Mucosa of descending colon (tissue), 3 donors: ENCODE measurements at regions not wholly inside any gene's neighbourhood (a gene's known extent, or its start where the extent isn't known, plus 50 kb on each side); places are given as distances from the start of the nearest gene placed in this dataset.
"Not testable (repeated sequence)": the region's sequence is repeated elsewhere in the genome, so short reads cannot be mapped to it uniquely, and the experiment has no call there.

Experiments used
- ATAC-seq: fragments of 200-7000 bp; cut with Tn5 transposase; one replicate; pipeline ENCODE4 v1.9.1; 2020; ENCODE audit warnings: mild to moderate bottlenecking, moderate library complexity
- DNase-seq, 3 donors: peaks; one replicate each; pipeline ENCODE4 v3.0.0-alpha.2; 2020
- H3K36me3 ChIP-seq: fragments of 200-600 bp; one replicate; pipeline ENCODE4 v1.8.0; 2021; ENCODE audit warnings: low read depth, mild to moderate bottlenecking
- H3K4me1 ChIP-seq: fragments of 200-600 bp; one replicate; pipeline ENCODE4 v1.8.0; 2021; ENCODE audit warnings: low read depth, mild to moderate bottlenecking
- H3K4me3 ChIP-seq: fragments of 200-600 bp; one replicate; pipeline ENCODE4 v1.8.0; 2021; ENCODE audit warnings: mild to moderate bottlenecking
- H3K9me3 ChIP-seq: fragments of 200-600 bp; one replicate; pipeline ENCODE4 v1.8.0; 2021; ENCODE audit warnings: mild to moderate bottlenecking
- CTCF ChIP-seq: fragments of 200-600 bp; IDR thresholded peaks from one replicate; pipeline ENCODE4 v1.8.0; 2022; ENCODE audit warnings: antibody characterized with exemption, mild to moderate bottlenecking
- intact Hi-C, 2 donors: fragments of 100-400 bp; cut with DNase I in 1 of 2; cut with micrococcal nuclease in 1 of 2; formaldehyde crosslinking; loops; one replicate each; pipeline versions ENCODE4 v1.11.0 to v1.11.1; 2022; cut with DNase I, micrococcal nuclease
- donor health status: DM: no; HTN: no; CAD: no; lungs with moderate emphysema.
- donor health status: DM: no; HTN: no; CAD: no.
- donor health status: DM: no; HTN: yes; CAD: no.

DNA sequence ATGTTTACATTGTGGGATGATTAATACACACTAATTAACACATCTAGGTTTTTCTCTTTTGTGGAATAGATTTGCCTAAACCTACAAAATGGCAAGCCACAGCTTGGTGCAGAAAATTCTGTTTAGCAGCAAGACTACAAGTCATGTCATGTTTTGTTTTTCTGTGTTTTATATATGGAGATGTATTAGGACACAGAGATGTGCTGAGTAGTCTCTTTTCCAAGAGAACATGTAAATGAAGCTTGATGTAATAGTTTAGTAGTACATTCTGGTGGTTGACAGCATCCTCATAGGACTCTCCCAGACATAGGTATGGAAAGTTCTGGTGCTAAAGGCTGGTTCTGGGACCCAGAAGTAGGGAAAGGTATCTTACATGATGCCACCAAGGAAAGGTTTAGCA, 1345.4 kb downstream of the CDH11 start:
- Histone ChIP-seq H3K36me3 (no peaks in the 10 kb centered on the region), H3K9me3 (no peaks in the 10 kb centered on the region), H3K4me3 (no peak overlapping the region), H3K4me1 (no peaks in the 10 kb centered on the region)
- DNase-seq: no peak
- ATAC-seq: no peak
- intact Hi-C loops: loop anchor here in 1 of 2 donors (10.0 kb wide), 1 partner anchor 58 kb away; no protein-coding TSS in a partner anchor
- no peak for TF ChIP-seq CTCF

GRCh38 chr16:63776034-63776433, 1345.8 kb downstream of the CDH11 start:
- no peaks in the 10 kb centered on the region for H3K36me3 ChIP-seq
- intact Hi-C loops: loop anchor here in 1 of 2 donors (10.0 kb wide), 1 partner anchor 59 kb away; no protein-coding TSS in a partner anchor
- no peak for DNase-seq
- no peaks in the 10 kb centered on the region for H3K4me1 ChIP-seq
- no peak for TF ChIP-seq CTCF
- ATAC-seq: no peak
- no peaks in the 10 kb centered on the region for H3K9me3 ChIP-seq
- H3K4me3 ChIP-seq: no peak overlapping the region

DNA sequence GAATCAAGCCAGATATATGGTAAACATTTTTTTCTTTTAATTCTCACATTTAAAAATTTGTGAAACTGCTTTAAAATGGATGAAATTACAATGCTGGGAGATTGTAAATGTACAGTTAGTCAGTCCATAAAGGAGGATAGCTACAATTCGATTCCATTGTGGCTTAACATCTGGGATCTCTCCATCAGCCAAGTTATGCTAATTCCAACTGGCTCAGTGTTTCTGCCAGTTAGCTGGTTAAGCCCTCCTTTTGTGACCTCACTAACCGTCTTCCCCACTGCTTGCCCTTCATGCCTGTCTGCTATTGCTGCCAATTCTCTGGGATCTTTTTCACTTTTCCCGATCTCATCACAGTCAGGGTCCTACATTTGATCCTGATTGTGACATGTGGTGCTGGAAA, 1347.6 kb downstream of the CDH11 start:
- Histone ChIP-seq H3K4me3 (no peak overlapping the region), H3K4me1 (no peaks in the 10 kb centered on the region), H3K36me3 (no peaks in the 10 kb centered on the region), H3K9me3 (no peaks in the 10 kb centered on the region)
- DNase-seq (no peak), ATAC-seq (no peak)
- no peak for TF ChIP-seq CTCF
- intact Hi-C loops: loop anchor here in 1 of 2 donors (10.0 kb wide), 1 partner anchor 60 kb away; no protein-coding TSS in a partner anchor

DNA sequence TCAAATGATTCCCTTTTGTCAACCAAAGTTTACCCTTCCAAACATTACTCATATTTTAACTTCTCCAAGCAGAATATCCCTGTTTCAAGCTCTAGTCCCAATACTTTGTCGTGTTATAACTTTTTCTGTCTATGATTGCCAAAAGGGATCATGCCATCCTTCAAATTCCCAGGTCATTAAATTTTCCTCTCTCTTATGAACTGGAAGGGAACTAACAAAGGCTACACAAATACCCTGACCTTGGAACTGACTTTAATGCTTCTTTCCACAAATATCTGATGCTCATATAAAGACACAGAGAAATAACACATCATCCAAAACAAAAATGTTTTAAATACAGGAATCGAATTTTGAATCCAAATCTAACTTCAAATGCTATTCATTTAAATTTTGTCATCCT, 1352.7 kb downstream of the CDH11 start:
- DNase-seq (no peak), ATAC-seq (no peak)
- intact Hi-C loops: no loop called here
- H3K4me1 ChIP-seq: no peaks in the 10 kb centered on the region
- no peak overlapping the region for H3K4me3 ChIP-seq
- H3K9me3 ChIP-seq: no peaks in the 10 kb centered on the region
- H3K36me3 ChIP-seq: no peaks in the 10 kb centered on the region
- no peak for TF ChIP-seq CTCF

- H3K4me1 ChIP-seq, H3K36me3 ChIP-seq, H3K4me3 ChIP-seq, ATAC-seq, DNase-seq, H3K9me3 ChIP-seq, intact Hi-C loops: not testable (repeated sequence)
Observed at GRCh38 chr16:63760246-63760645, 1361.6 kb downstream of the CDH11 start.

DNA sequence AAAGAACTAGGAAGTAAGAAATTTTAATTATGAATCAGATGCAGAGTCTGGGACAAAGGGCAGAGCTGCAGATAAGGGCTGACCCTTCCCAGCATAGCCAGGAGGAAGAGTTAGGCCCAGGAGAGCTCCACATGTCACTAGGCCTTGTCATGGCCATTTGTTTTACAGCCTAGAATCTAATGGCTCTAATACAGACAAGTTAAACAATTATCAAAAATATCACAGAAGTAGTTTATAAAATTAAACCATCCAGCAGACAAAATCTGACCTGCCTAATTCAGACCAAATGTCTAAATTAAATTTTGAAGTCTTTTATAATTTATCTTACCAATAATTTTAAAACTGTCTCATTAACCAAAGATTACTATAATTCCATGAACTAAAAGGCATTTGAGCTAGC, 1369.5 kb downstream of the CDH11 start:
- H3K36me3 ChIP-seq: no peaks in the 10 kb centered on the region
- no peaks in the 10 kb centered on the region for H3K9me3 ChIP-seq
- no peak overlapping the region for H3K4me3 ChIP-seq
- no peak for DNase-seq
- no peak for TF ChIP-seq CTCF
- no peaks in the 10 kb centered on the region for H3K4me1 ChIP-seq
- no peak for ATAC-seq
- intact Hi-C loops: no loop called here
